GF-D8 (cell line): ENCODE measurements at regions not wholly inside any gene's neighbourhood (a gene's known extent, or its start where the extent isn't known, plus 50 kb on each side); places are given as distances from the start of the nearest gene placed in this dataset.

Experiments
- DNase-seq: peaks from one replicate; lab custom pipeline; 2025; lab: John Stamatoyannopoulos, UW

- no peak for DNase-seq
Measured at GRCh38 chr12:76216585-76217472, 131.4 kb downstream of the BBS10 start.

DNA sequence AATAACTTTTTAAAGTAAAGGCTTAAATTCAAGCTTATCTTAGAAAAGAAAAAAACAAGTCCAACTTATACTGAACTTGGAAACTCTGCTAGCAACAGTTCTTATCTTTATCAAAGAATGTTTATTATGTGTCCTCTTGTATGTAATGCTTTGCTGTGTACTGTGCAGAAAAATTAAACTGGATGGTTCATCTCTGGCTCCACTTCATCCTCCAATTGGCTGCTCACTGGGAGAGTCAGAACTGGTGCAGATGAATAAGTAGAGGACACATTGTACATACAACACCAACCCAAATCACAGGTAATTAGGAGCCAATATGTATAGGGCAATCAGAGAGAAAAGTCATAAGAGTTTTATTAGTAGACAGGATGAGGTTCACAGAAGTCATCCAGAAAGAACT lies 123.6 kb upstream of the NAP1L1 start:
- DNase-seq: no peak

- DNase-seq: no peak
Measured at GRCh38 chr12:76206677-76207072, 122.2 kb upstream of the NAP1L1 start.

DNA sequence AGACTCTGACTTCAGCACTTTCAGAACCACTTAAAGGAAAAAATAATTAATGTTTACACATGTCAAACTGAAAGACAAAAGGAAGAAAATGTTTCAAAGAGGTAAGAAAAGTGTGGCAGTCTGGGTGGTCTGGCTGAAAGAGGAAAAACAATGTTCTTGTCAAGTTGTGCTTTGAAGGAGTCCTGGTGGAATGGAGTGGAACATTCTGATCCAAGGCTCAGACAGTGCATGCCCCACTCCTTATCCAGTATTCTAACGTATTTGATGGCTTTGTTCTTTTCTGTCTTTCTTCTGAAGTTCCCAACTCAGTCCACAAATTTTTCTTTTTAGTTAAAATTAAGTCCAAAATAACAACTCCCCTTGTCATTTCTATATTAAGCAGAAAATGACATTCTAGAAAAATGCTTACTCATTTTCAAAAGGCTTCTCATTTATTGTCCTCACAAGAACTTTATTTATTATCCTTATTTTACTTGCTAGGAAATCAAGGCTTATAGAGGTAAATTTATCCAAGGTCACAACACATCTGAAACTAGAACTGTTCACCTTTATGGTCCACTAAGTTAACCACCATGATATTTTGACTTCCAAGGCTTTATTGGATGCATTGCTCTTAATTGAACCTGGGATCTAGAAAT lies 121.7 kb upstream of the NAP1L1 start:
- no peak for DNase-seq

GRCh38 chr12:76202621-76203020 lies 118.1 kb upstream of the NAP1L1 start:
- no peak for DNase-seq

DNA sequence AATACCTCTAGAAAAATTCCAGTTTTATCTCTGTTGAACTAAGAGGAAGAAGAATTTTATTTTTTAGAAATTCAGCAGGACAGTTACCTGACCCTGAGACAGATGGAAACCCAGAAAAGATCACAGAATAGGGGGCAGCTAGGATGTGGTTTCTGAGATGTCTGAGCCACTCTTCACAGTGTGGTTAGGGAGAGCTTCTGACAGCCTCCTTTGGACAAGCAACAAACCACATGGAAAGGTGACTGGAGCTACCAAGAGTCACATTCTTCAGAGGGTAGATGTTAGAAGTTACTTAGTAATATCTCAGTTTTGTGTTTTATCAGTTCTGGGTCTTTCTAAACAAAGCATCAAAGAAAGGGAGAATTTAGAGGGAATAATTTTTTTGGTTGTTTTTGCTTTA lies 117.3 kb upstream of the NAP1L1 start:
- DNase-seq: no peak

- DNase-seq: no peak
Measured at GRCh38 chr12:76201316-76201715, 116.8 kb upstream of the NAP1L1 start.

DNA sequence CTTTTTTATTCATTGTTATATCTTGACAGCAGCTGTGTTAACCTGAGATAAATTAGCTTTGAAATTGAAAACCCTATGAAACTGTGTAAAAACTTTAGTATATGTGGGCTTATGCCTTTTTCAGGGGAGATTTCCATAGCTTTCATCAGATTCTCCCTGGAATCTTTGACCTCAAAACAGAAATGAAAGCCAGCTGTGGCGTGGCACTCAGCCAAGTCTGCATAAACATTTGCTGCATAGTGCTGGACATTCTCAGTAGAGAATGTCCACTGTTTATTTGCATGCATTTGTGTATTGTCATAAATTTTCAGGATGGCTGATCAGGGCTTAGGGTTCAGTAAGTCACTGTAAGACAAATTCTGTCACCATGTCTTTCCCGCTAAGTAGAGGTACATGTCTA lies 115.3 kb upstream of the NAP1L1 start:
- no peak for DNase-seq

- no peak for DNase-seq
Measured at GRCh38 chr12:76198839-76199238, 114.4 kb upstream of the NAP1L1 start.

- DNase-seq: no peak
Measured at GRCh38 chr12:76197283-76197682, 112.8 kb upstream of the NAP1L1 start.

DNA sequence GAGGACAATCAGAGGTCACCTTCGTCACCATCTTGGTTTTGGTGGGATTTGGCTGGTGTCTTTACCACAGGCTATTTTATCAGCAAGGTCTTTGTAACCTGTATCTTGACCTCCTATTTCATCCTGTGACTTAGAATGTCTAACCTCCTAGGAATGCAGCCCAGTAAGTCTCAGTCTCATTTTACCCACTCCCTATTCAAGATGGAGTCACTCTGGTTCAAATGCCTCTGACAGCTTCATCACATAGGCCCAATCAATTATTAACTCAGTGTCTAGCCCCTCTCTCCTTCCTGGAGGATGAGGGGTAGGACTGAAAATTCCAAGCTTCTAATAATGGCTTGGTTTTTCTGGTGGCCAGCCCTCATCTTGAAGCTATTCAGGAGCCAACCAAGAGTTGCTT lies 111.4 kb upstream of the NAP1L1 start:
- no peak for DNase-seq

DNA sequence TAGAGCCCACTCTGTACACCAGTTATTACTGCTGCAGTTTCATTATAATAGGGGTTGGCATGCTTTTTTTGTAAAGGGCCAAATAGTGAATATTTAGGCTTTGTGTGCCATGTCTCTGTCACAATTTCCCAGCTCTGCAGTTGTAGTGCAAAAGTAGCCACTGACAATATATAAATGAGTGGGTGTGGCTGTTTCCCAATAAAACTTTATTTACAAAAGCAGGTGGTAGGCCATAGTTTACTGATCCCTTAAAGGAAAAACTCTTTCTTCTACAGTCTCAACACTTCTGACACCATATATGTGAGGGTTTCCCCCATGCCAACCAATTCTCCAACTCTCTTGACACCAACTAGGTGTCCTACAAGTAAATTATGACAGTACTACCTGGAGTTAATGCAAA lies 110.2 kb upstream of the NAP1L1 start:
- DNase-seq: no peak

- DNase-seq: no peak
Measured at GRCh38 chr12:76193961-76194360, 109.5 kb upstream of the NAP1L1 start.

DNA sequence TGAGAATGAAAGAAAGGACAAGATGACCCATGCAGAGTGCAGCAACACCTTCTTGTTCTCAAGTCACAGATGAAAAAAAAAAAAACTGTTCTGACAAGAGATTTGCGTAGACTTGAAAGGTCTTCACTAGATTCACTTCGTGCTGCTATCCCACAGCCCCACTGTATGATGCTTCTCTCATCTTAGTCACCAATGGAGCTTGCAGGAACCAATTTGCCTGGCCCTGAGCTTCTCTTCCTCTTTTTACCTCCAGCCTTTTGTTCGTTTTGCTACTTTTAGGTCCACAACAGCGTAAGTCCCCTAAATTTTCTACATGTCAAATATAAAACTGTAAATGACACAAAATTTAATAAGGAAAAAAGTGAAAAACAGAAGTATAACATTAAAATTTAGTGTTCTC lies 107.9 kb upstream of the NAP1L1 start:
- DNase-seq: no peak

- DNase-seq: no peak
Measured at GRCh38 chr12:76190299-76190698, 105.8 kb upstream of the NAP1L1 start.

- DNase-seq: no peak
Measured at GRCh38 chr12:76189851-76190250, 105.4 kb upstream of the NAP1L1 start.

GRCh38 chr12:76187177-76187576 lies 102.7 kb upstream of the NAP1L1 start:
- DNase-seq: no peak

DNA sequence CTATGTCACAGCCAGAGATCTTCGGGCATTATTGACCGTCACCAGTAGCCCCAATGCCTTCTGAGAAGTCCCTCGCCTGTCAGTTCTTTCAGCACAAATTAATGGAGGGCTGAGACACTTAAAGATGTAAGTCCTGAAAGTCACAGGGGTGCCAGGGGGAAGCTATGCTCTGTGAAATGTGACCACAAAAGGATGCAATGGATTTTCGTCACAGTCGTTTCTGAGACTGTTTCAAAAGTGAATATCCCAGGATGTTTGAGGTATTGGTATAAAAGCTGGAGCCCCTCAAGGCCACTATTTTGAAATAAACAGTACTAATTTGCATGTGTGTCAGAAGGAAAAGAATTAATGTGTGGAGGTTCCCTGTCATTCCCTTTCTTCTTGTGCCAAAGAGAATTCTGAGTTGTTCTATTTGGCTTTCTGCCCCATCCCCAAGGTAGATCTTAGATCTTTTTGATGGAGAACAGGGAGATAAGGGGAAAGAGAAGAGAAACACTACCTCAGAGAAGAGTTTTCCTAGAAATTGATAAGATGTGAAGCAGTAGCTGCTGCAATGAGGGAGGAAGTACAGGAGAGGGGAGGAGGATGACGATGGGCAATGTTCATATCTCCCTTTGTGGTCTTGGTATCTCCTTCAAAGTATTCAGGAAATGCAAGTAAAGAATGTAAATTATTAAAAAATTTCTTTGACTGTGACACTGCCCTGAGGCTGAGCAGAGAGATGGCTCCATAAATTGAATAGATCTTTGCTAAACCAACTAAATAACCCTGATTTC lies 101.8 kb upstream of the NAP1L1 start:
- no peak for DNase-seq

DNA sequence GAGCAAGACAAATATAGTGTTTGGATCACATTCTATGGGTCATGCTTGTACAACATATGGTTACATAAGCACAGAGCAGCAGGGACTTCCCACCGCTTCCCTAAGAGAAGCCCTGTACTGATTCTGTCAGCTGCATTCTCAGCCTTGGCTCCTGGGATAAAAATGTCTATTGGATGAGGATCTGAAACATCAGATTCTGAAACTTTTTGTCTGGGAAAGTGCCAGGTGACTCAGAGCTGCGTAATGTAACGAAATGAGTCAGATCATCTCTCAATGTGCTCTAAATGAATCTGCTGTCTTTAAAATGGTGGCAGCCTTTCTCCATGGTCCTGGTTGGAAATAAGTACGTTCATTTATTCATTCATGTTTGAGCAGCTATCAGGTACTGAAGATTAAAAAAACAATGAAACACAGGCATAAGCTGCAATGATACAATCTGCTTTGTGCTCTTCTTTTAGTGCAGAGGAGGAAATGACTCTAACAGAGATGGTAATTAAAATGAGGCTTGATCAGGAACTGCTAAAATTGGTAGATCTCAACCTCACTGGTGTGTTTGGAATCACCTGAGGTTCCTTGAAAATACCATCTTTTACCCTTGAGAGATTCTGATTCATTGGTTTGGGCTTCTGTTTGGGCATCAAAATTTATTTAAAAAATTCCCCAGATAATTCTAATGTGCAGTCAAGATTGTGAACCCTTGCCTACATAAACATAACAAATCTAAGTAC lies 99.1 kb upstream of the NAP1L1 start:
- no peak for DNase-seq

GRCh38 chr12:76180401-76181277 lies 96.2 kb upstream of the NAP1L1 start:
- DNase-seq: no peak

GRCh38 chr12:76178452-76178851 lies 94.0 kb upstream of the NAP1L1 start:
- DNase-seq: no peak
